GM23248 (cell line): ENCODE measurements at regions not wholly inside any gene's neighbourhood (a gene's known extent, or its start where the extent isn't known, plus 50 kb on each side); places are given as distances from the start of the nearest gene placed in this dataset.

ENCODE experiments used
- EZH2 ChIP-seq: fragments of 200-600 bp; sonication (generic); IDR thresholded peaks from 2 replicates; pipeline ENCODE4 v1.6.1; 2018; ENCODE audit warnings: antibody characterized with exemption, mild to moderate bottlenecking; ENCODE audit not compliant: insufficient read depth, poor library complexity, severe bottlenecking
- EZH2phosphoT487 ChIP-seq: fragments of 200-600 bp; sonication (generic); IDR thresholded peaks from 2 replicates; pipeline ENCODE4 v1.6.1; 2018; ENCODE audit warnings: antibody characterized with exemption, moderate library complexity, mild to moderate bottlenecking, low read depth; ENCODE audit not compliant: insufficient read depth

DNA sequence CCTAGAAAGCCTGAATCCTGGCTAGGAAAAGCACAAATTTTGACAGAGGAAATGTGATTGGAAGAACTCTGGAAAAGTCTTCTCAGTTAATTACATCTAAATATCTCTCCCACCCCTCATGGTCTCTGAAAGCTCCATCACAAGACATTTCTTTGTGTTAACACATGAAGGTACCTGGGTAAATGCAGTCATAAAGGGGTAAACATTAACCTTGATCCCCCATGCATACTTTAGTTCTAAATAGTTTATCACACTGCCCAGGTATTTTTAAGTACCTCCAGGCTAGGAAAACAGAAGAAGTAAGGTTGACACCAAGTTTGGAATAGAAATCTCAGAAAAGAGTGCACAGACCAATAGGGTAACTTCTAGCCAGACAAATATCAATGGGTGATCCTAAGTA is 334.5 kb downstream of the PIK3R1 start:
- TF ChIP-seq EZH2phosphoT487 (no peak), EZH2 (no peak)
